GM23248 (cell line): ENCODE measurements at regions not wholly inside any gene's neighbourhood (a gene's known extent, or its start where the extent isn't known, plus 50 kb on each side); places are given as distances from the start of the nearest gene placed in this dataset.

Experiments used
- EZH2 ChIP-seq: fragments of 200-600 bp; sonication (generic); IDR thresholded peaks from 2 replicates; pipeline ENCODE4 v1.6.1; 2018; ENCODE audit warnings: antibody characterized with exemption, mild to moderate bottlenecking; ENCODE audit not compliant: insufficient read depth, poor library complexity, severe bottlenecking
- EZH2phosphoT487 ChIP-seq: fragments of 200-600 bp; sonication (generic); IDR thresholded peaks from 2 replicates; pipeline ENCODE4 v1.6.1; 2018; ENCODE audit warnings: antibody characterized with exemption, moderate library complexity, mild to moderate bottlenecking, low read depth; ENCODE audit not compliant: insufficient read depth

DNA sequence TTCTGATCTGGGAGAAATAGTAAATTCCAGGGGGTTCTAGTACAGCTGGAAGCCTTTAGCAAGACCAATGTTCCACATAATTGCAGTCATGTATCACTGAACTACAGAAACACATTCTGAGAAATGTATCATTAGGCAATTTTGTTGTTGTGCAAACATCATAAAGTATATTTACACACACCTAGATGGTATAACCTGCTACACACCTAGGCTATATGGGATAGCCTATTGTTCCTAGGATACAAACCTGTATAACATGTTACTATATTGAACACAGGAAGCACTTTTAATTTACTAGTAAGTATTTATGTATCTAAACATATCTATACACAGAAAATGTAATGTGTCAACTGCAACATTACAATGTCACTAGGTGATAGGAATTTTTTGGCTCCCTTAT, 525.9 kb upstream of the NRSN1 start:
- no peak for TF ChIP-seq EZH2
- TF ChIP-seq EZH2phosphoT487: no peak
